ENCODE measurements at regions not wholly inside any gene's neighbourhood (a gene's known extent, or its start where the extent isn't known, plus 50 kb on each side); places are given as distances from the start of the nearest gene placed in this dataset.
"Not testable (repeated sequence)": the region's sequence is repeated elsewhere in the genome, so short reads cannot be mapped to it uniquely, and the experiment has no call there.

GRCh38 chr7:17099083-17099973, 199.1 kb upstream of the AHR start:
- dilution Hi-C loops (cut with MboI; ENCODE audit: extremely low pct_ligation_motif_present, low sequenced_read_pairs) = no loop called here
- H3K4me3 ChIP-seq (ENCODE audit: control insufficient read depth in 2 of 3, extremely low read depth in 1 of 3, insufficient read depth in 2 of 3, low read depth in 1 of 3, low read length in 3 of 3) = peak overlapping the region in 1 of 3 experiments; percentile 7
- TF ChIP-seq EZH2 (IDR thresholded peaks at IDR 0.05; ENCODE audit: low read length) = no peak
- no peak for TF ChIP-seq CTCF (optimal IDR thresholded peaks at IDR 0.05 in 1 of 3, IDR thresholded peaks at IDR 0.05 in 1 of 3, conservative IDR thresholded peaks at IDR 0.05 in 1 of 3; ENCODE audit: extremely low read depth in 1 of 3, insufficient read depth in 2 of 3, low read length in 3 of 3)
- FAIRE-seq = peak; percentile 100
- H3K4me2 ChIP-seq (ENCODE audit: control insufficient read depth, extremely low read depth, insufficient read depth, low read depth, low read length) = peak overlapping the region; percentile 48
- H2AFZ ChIP-seq (ENCODE audit: control insufficient read depth, low read length) = no peak overlapping the region
- H3K9ac ChIP-seq (ENCODE audit: control insufficient read depth, extremely low read depth, insufficient read depth, low read length) = peak overlapping the region; percentile 19
- no peaks in the 10 kb centered on the region for H4K20me1 ChIP-seq (ENCODE audit: control insufficient read depth, extremely low read depth, insufficient read depth, low read length)
- peak; percentile 56 for DNase-seq (ENCODE audit: low read depth, low spot score)
- no peaks in the 10 kb centered on the region for H3K27me3 ChIP-seq (ENCODE audit: control insufficient read depth, extremely low read depth, insufficient read depth, low read length)
- no peaks in the 10 kb centered on the region for H3K36me3 ChIP-seq (ENCODE audit: control insufficient read depth in 2 of 2, extremely low read depth in 1 of 2, insufficient read depth in 2 of 2, low read length in 2 of 2)
- H3K9me3 ChIP-seq (ENCODE audit: control insufficient read depth, low read depth, low read length) = no peaks in the 10 kb centered on the region
- no peaks in the 10 kb centered on the region for H3K9me1 ChIP-seq (ENCODE audit: control insufficient read depth, extremely low read depth, insufficient read depth, low read length)
- peaks cover 50% of the 10 kb centered on the region for H3K4me1 ChIP-seq (ENCODE audit: control insufficient read depth, extremely low read depth, insufficient read depth, low read length)
- H3K27ac ChIP-seq (ENCODE audit: control insufficient read depth, insufficient read depth, low read length) = peak overlapping the region; percentile 75
- no peaks in the 10 kb centered on the region for H3K79me2 ChIP-seq (ENCODE audit: control insufficient read depth, insufficient read depth, low read length)

GRCh38 chr7:17099974-17100509, 198.4 kb upstream of the AHR start:
- FAIRE-seq; H3K4me2 ChIP-seq (ENCODE audit: control insufficient read depth, extremely low read depth, insufficient read depth, low read depth, low read length); H3K27me3 ChIP-seq (ENCODE audit: control insufficient read depth, extremely low read depth, insufficient read depth, low read length); H4K20me1 ChIP-seq (ENCODE audit: control insufficient read depth, extremely low read depth, insufficient read depth, low read length); H3K36me3 ChIP-seq (ENCODE audit: control insufficient read depth in 2 of 2, extremely low read depth in 1 of 2, insufficient read depth in 2 of 2, low read length in 2 of 2); H2AFZ ChIP-seq (ENCODE audit: control insufficient read depth, low read length); H3K9me1 ChIP-seq (ENCODE audit: control insufficient read depth, extremely low read depth, insufficient read depth, low read length); H3K9me3 ChIP-seq (ENCODE audit: control insufficient read depth, low read depth, low read length); DNase-seq (ENCODE audit: low read depth, low spot score); H3K79me2 ChIP-seq (ENCODE audit: control insufficient read depth, insufficient read depth, low read length); H3K4me3 ChIP-seq (ENCODE audit: control insufficient read depth in 2 of 3, extremely low read depth in 1 of 3, insufficient read depth in 2 of 3, low read depth in 1 of 3, low read length in 3 of 3); dilution Hi-C loops (cut with MboI; ENCODE audit: extremely low pct_ligation_motif_present, low sequenced_read_pairs); H3K9ac ChIP-seq (ENCODE audit: control insufficient read depth, extremely low read depth, insufficient read depth, low read length): not testable (repeated sequence)
- peaks cover 43% of the 10 kb centered on the region for H3K4me1 ChIP-seq (ENCODE audit: control insufficient read depth, extremely low read depth, insufficient read depth, low read length)
- peak overlapping the region; percentile 75 for H3K27ac ChIP-seq (ENCODE audit: control insufficient read depth, insufficient read depth, low read length)

Data from keratinocyte (primary cell).